Limb (tissue), 2 donors: ENCODE measurements at regions not wholly inside any gene's neighbourhood (a gene's known extent, or its start where the extent isn't known, plus 50 kb on each side); places are given as distances from the start of the nearest gene placed in this dataset.

Experiments used
- DNase-seq, 2 donors: peaks; one replicate each; pipeline ENCODE4 v3.0.0-alpha.2; 2016; ENCODE audit errors: extremely low spot score in 2 of 2

DNA sequence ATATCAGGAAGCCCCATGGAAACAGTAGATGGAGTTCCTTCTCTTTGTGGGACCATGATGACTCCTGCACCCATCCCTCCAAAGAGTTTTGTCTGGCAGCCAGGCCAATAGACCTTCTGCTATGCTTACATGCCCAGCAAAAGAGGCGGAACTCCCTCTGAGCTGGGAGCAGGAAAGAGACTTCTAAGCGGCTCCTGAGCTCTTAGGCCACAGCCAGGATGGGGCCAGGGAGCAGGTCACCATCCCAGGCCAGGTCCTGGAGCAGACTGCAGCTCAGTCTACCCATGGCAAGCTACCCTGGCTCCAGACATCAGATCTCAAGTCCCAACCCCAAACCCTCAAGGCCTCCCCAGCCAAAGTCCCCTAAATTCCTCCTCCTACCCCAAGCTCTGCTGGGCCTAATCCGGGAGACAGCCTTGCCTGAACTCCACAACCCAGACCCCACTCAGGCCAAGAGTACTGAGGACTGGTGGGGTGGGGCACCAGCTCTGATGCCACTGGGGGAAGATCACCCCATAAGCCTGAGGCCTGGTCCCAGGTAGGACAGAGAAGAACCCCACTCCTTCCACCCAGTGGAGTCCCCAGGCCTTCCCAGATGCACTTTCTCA, 387.9 kb downstream of the MATN1 start:
- no peak for DNase-seq

DNA sequence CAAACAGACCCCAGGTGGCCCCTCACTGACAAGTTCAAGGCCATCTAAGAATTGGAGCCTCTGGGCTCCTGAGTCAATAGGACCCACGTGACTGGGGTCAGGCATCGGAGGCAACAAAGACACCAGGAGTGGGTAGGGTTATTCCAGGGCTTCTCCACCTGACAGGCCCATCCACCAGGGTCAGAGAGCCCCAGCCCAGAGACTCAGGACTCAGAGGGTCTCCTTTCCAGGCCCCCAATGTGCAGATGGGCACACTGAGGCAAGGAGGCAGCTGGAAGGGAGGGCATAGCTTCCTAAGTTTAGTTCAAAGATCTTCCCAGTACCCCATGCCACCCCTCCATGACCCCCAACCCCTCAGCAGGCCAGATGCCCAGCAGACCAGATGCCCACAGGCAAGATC, 388.6 kb downstream of the MATN1 start:
- peak in 1 of 2 donors; percentile 14 for DNase-seq

DNA sequence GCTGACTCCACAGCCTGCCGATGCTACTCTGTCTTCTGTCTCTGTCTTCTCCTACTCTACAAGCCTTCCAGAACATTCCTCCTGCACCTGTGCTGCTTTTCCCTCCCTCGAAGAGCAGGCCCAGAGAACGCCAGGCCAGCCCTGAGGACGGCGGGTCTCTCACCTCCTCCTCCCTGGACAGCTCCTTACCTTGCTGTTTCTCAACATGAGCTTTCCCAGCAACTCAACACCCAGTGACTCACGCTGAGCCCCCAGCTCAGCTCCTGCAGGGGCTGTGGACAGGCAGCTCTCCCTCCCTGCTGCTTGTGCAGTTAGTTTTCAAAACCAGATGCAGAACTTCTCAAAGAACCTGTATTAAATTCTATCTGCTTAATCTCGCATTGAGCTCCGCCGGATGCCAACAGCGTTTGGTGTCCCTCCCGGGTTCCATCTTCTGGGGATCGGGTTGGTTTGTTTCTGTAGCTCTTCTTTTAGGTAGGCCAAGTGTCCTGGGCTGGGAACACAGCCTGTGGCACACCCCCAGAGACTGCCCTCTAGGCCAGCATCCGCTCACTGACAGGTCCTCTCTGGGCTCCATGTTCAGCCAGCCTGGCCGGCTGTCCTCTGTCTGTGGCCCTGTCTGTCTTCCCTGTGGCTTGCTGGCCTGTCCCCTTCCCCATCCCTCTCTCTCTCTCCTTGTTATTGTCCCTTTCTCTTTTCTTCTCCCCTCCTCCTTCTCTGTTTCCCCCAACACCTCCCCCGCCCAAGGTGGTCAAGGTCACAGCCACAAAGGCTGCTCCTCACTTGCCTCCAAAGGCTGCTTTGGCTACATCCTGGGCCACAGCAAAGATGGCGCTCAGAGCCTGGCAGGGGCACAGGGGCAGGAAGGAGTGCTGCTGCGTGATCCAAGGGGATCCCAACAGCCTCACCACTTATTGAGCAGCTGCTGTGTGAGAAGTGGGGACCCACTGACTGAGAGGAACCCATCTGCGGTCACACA, 391.0 kb downstream of the MATN1 start:
- no peak for DNase-seq

- no peak for DNase-seq
These were observed 391.8 kb downstream of the MATN1 start for GRCh38 chr1:30331415-30332065.

- no peak for DNase-seq
These were observed 392.7 kb downstream of the MATN1 start for GRCh38 chr1:30330644-30331043.

- DNase-seq, result no peak
These were observed 393.4 kb downstream of the MATN1 start for GRCh38 chr1:30329802-30330557.

GRCh38 chr1:30329263-30329753, 394.1 kb downstream of the MATN1 start:
- DNase-seq, result no peak

DNA sequence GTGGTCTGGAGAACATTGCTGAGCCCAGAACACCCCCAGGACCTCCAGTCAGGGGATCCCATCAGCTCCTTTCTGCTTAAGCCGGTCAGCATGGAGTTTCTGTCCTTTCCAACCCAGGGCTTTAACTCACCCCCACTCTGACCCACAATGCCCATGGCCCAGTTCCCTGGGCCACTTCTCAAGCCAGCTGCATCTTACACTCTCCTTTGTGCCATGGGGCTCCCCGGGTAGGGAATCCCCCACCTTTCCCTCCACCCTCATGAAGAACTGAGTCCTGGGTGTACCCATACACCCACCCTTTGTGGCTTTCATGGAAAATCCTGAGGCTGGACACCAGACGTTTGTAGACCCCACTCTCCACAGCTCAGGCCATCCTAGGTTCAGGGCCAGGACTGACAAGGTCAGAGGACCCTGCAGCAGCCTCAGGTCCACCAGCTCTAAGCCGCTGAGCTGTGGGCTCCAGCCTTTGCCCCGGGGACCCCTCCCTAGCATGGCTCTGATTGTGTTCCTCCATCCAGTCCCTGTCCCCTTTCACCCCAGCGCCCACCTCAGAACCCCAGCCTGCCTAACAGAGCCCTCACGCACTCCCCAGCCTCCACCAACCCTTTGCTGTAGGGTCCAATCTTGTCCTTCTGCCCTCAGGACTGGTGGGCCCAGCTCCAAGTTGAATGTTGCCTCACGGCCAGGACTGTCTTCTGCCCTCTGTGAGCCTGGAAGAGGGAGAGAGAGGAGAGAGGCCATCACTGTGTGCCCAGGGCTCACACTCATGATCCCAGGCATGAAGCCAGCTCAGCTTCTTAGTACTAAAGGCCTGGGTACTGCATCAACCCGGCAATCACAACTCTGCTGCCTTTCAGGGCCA, 394.8 kb downstream of the MATN1 start:
- no peak for DNase-seq

DNA sequence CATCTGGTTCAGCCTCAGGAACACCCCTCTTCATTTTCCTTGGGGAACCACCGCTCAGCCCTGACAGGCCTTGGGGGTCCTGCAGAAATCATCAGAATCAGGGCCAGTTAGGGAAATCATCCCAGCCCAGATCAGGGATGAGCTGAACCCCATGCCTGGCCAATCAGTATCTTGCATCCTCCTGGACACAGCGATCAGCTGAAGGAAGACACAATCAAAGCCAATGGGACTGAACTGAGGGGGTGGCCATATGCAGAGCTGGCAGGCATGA, 395.4 kb downstream of the MATN1 start:
- no peak for DNase-seq

- DNase-seq, result no peak
These were observed 395.9 kb downstream of the MATN1 start for GRCh38 chr1:30327370-30328099.

DNA sequence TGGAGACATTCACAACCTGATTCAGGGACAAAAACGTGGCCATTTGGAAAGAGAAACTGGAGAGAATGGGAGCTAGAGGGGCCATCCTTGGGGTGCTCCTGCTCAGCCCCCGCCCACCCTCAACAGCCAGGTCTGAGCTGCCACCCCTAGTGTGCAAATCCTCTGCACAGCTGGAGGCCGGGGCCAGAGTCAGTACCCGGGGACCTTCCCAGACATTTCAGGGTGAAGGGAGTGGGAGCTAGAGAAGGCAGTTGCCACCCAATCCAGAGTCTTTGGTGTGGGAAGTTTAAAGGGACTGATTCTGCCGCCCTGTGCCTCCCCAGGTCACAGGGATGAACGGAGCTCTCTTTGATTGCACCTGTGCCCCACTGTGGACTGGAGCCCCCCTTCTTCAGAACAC, 397.4 kb downstream of the MATN1 start:
- DNase-seq, result no peak

DNA sequence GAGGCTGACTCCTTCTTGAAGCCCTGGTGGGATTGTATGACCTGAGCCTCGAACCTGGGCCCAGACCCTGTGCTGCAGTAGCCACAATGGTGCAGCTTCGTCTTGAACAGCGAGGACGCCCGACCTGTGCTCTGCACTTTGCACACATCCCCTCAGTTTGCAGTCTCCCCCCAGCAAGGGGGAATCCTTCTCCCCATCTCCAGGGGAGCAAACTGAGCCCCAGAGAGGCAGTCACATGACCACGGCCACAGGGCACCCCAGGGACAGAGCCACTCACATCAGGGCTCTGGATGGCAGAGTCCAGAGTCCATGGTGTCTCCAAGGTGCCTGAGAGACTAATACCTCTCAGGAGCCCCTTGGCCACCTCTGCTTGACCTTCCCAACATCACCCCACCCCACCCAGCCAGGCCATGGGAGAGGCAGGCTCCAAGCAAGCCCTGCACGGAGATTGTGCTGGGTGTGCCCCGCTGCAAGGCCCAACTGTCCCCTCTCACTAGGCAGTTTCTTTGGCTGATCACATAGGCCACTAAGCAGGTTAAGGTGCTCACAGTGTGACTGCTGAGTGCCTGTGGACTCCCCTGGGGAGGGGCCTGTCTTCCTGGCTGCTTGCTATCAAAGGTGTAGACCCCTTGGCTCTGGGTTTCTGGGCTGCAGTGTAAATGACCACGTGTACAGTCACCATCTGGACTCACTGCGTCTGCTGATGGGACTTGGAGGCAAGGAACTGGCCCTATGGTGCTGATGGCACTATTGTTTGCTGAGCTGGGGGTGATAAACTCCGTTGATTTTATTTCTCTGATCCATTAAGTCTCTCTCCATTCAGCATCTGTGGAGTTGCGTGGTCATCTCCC, 398.1 kb downstream of the MATN1 start:
- no peak for DNase-seq

GRCh38 chr1:30324251-30325084, 398.9 kb downstream of the MATN1 start:
- no peak for DNase-seq

DNA sequence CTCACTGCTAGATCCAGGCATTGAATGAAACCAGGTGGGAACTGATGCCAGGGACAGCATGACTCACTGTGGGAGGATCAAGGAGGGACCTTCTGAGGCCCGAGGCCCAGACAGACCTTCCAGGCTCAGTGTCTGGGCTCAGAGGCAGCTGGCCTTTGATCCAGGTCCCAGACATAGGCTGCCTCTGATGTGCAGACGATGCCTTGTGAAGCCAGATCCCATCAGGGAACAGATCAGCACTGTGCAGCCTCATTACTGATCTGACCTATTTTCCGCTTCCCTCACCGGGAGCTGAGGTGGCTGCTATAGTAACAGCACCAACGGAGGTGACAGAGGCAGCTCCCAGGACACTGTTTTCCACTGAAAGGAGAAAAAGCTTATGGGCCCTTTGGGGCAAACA, 399.5 kb downstream of the MATN1 start:
- DNase-seq, result no peak

DNA sequence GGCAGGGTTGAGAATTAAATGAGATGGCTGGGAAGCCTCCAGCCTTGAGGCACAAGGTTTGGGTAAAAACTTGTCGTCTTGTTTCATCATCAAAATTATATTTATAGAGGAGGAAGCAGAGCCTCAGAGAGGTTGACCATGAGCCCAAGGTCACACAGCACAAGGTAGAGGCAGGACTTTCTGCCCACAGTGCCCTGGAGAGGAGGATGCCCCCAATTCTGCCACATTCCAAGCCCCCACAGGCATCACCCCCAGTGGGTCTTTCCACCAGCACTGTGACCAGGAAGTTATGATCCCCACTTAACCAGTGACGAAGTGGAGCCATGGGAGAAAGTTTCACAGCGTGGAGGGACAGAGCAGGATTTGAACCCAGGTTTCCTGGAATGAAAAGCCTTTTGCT, 400.0 kb downstream of the MATN1 start:
- no peak for DNase-seq

DNA sequence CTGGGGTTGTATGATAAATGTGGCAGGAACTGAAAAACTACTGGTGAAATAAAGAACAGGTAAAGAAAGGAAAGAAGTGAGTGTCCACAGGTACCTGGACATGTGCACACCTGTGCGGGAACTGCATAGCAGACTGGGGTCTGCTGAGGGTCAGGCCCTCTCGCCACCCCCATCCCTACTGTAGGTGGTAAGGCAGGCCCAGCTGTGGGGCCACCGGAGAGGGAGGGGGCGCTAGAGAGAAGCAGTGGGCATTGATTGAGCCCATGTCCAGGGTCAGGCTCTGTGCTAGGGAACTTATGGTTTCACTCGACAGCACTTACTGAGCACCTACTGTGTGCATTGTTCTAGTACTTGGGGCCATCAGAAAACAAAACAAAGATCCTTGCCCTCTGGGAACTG, 400.5 kb downstream of the MATN1 start:
- no peak for DNase-seq

- DNase-seq, result peak in 1 of 2 donors; percentile 20
These were observed 401.2 kb downstream of the MATN1 start for GRCh38 chr1:30321996-30322858.
